ENCODE measurements at regions not wholly inside any gene's neighbourhood (a gene's known extent, or its start where the extent isn't known, plus 50 kb on each side); places are given as distances from the start of the nearest gene placed in this dataset.

- Mint-ChIP-seq H3K9me3 (peaks cover 0 to 42% (median 23%) of the 10 kb centered on the region in 6 donors), H3K27ac (no peak overlapping the region), H3K4me1 (no peaks in the 10 kb centered on the region), H3K36me3 (no peaks in the 10 kb centered on the region), H3K4me3 (no peak overlapping the region), H3K27me3 (ENCODE audit: low read depth in 3 of 3) (no peaks in the 10 kb centered on the region)
- DNase-seq, result no peak
Observed at GRCh38 chr7:86320889-86321288, 322.8 kb upstream of the GRM3 start.

- H3K27ac Mint-ChIP-seq, result no peak overlapping the region
- H3K4me3 Mint-ChIP-seq, result no peak overlapping the region
- H3K27me3 Mint-ChIP-seq (ENCODE audit: low read depth in 3 of 3), result no peaks in the 10 kb centered on the region
- H3K9me3 Mint-ChIP-seq, result peaks cover 0 to 37% (median 21%) of the 10 kb centered on the region in 6 donors
- no peak for DNase-seq
- no peaks in the 10 kb centered on the region for H3K36me3 Mint-ChIP-seq
- H3K4me1 Mint-ChIP-seq, result no peaks in the 10 kb centered on the region
Observed at GRCh38 chr7:86320341-86320740, 323.4 kb upstream of the GRM3 start.

GRCh38 chr7:86313842-86314241 is 329.9 kb upstream of the GRM3 start:
- no peak for DNase-seq
- peaks cover 5 to 25% (median 10%) of the 10 kb centered on the region in 6 donors for H3K9me3 Mint-ChIP-seq
- peaks cover 0 to 6% (median 0%) of the 10 kb centered on the region in 3 donors for H3K27me3 Mint-ChIP-seq (ENCODE audit: low read depth in 3 of 3)
- no peak overlapping the region for H3K4me3 Mint-ChIP-seq
- no peak overlapping the region for H3K27ac Mint-ChIP-seq
- no peaks in the 10 kb centered on the region for H3K4me1 Mint-ChIP-seq
- no peaks in the 10 kb centered on the region for H3K36me3 Mint-ChIP-seq

- Mint-ChIP-seq H3K27me3 (ENCODE audit: low read depth in 3 of 3) (no peaks in the 10 kb centered on the region), H3K4me3 (no peak overlapping the region), H3K9me3 (peaks cover 4 to 37% (median 17%) of the 10 kb centered on the region in 6 donors), H3K4me1 (no peaks in the 10 kb centered on the region), H3K36me3 (no peaks in the 10 kb centered on the region), H3K27ac (no peak overlapping the region)
- DNase-seq, result no peak
Observed at GRCh38 chr7:86301301-86301700, 342.4 kb upstream of the GRM3 start.

- Mint-ChIP-seq H3K36me3 (no peaks in the 10 kb centered on the region), H3K4me1 (no peaks in the 10 kb centered on the region), H3K9me3 (peaks cover 2 to 31% (median 20%) of the 10 kb centered on the region in 6 donors), H3K27me3 (ENCODE audit: low read depth in 3 of 3) (no peaks in the 10 kb centered on the region), H3K27ac (no peak overlapping the region), H3K4me3 (no peak overlapping the region)
- no peak for DNase-seq
Observed at GRCh38 chr7:86295526-86295925, 348.2 kb upstream of the GRM3 start.

GRCh38 chr7:86282014-86282682 is 361.6 kb upstream of the GRM3 start:
- Mint-ChIP-seq H3K36me3 (peaks cover 0 to 6% (median 0%) of the 10 kb centered on the region in 3 donors), H3K4me1 (no peaks in the 10 kb centered on the region), H3K27ac (no peak overlapping the region), H3K4me3 (no peak overlapping the region), H3K9me3 (peaks cover 0 to 37% (median 20%) of the 10 kb centered on the region in 6 donors), H3K27me3 (ENCODE audit: low read depth in 3 of 3) (no peaks in the 10 kb centered on the region)
- DNase-seq, result no peak

GRCh38 chr7:86280150-86280549 is 363.6 kb upstream of the GRM3 start:
- H3K4me3 Mint-ChIP-seq, result no peak overlapping the region

GRCh38 chr7:86262781-86263180 is 380.9 kb upstream of the GRM3 start:
- H3K36me3 Mint-ChIP-seq, result no peaks in the 10 kb centered on the region
- no peaks in the 10 kb centered on the region for H3K27me3 Mint-ChIP-seq (ENCODE audit: low read depth in 3 of 3)
- H3K4me3 Mint-ChIP-seq, result no peak overlapping the region
- H3K9me3 Mint-ChIP-seq, result peaks cover 12 to 45% (median 14%) of the 10 kb centered on the region in 6 donors
- DNase-seq, result no peak
- H3K27ac Mint-ChIP-seq, result no peak overlapping the region
- H3K4me1 Mint-ChIP-seq, result no peaks in the 10 kb centered on the region

More at GRCh38 chr7:86280150-86280549, 363.6 kb upstream of the GRM3 start:
- no peak for DNase-seq
- Mint-ChIP-seq H3K36me3 (peaks cover 0 to 6% (median 0%) of the 10 kb centered on the region in 3 donors), H3K4me1 (no peaks in the 10 kb centered on the region), H3K27ac (no peak overlapping the region), H3K27me3 (ENCODE audit: low read depth in 3 of 3) (no peaks in the 10 kb centered on the region), H3K9me3 (peaks cover 3 to 35% (median 23%) of the 10 kb centered on the region in 6 donors)

GRCh38 chr7:86257894-86258293 is 385.8 kb upstream of the GRM3 start:
- H3K27me3 Mint-ChIP-seq (ENCODE audit: low read depth in 3 of 3), result no peaks in the 10 kb centered on the region
- peaks cover 11 to 37% (median 15%) of the 10 kb centered on the region in 6 donors for H3K9me3 Mint-ChIP-seq
- DNase-seq, result no peak
- no peaks in the 10 kb centered on the region for H3K36me3 Mint-ChIP-seq
- no peaks in the 10 kb centered on the region for H3K4me1 Mint-ChIP-seq
- H3K4me3 Mint-ChIP-seq, result no peak overlapping the region
- no peak overlapping the region for H3K27ac Mint-ChIP-seq

GRCh38 chr7:86252406-86252805 is 391.3 kb upstream of the GRM3 start:
- Mint-ChIP-seq H3K27me3 (ENCODE audit: low read depth in 3 of 3) (peaks cover 0 to 2% (median 1%) of the 10 kb centered on the region in 3 donors), H3K27ac (no peak overlapping the region), H3K9me3 (peaks cover 17 to 52% (median 31%) of the 10 kb centered on the region in 6 donors), H3K4me1 (no peaks in the 10 kb centered on the region), H3K4me3 (no peak overlapping the region), H3K36me3 (no peaks in the 10 kb centered on the region)
- DNase-seq, result no peak

- DNase-seq, result no peak
- H3K9me3 Mint-ChIP-seq, result peaks cover 13 to 64% (median 35%) of the 10 kb centered on the region in 6 donors
- H3K4me3 Mint-ChIP-seq, result no peak overlapping the region
- H3K36me3 Mint-ChIP-seq, result no peaks in the 10 kb centered on the region
- no peak overlapping the region for H3K27ac Mint-ChIP-seq
- peaks cover 0 to 2% (median 1%) of the 10 kb centered on the region in 3 donors for H3K27me3 Mint-ChIP-seq (ENCODE audit: low read depth in 3 of 3)
- H3K4me1 Mint-ChIP-seq, result no peaks in the 10 kb centered on the region
Observed at GRCh38 chr7:86248977-86249376, 394.7 kb upstream of the GRM3 start.

- Mint-ChIP-seq H3K9me3 (peaks cover 5 to 47% (median 19%) of the 10 kb centered on the region in 6 donors), H3K27ac (no peak overlapping the region), H3K4me3 (no peak overlapping the region), H3K4me1 (no peaks in the 10 kb centered on the region), H3K27me3 (ENCODE audit: low read depth in 3 of 3) (no peaks in the 10 kb centered on the region), H3K36me3 (no peaks in the 10 kb centered on the region)
- no peak for DNase-seq
Observed at GRCh38 chr7:86243171-86243570, 400.5 kb upstream of the GRM3 start.

- DNase-seq, result no peak
- peaks cover 0 to 2% (median 0%) of the 10 kb centered on the region in 3 donors for H3K27me3 Mint-ChIP-seq (ENCODE audit: low read depth in 3 of 3)
- no peak overlapping the region for H3K4me3 Mint-ChIP-seq
Observed at GRCh38 chr7:86226191-86226590, 417.5 kb upstream of the GRM3 start.

GRCh38 chr7:86222806-86223205 is 420.9 kb upstream of the GRM3 start:
- Mint-ChIP-seq H3K4me1 (no peaks in the 10 kb centered on the region), H3K4me3 (no peak overlapping the region), H3K36me3 (peaks cover 0 to 3% (median 0%) of the 10 kb centered on the region in 3 donors), H3K9me3 (peaks cover 5 to 58% (median 31%) of the 10 kb centered on the region in 6 donors), H3K27me3 (ENCODE audit: low read depth in 3 of 3) (no peaks in the 10 kb centered on the region), H3K27ac (no peak overlapping the region)
- no peak for DNase-seq

More at GRCh38 chr7:86226191-86226590, 417.5 kb upstream of the GRM3 start:
- peaks cover 5 to 59% (median 33%) of the 10 kb centered on the region in 6 donors for H3K9me3 Mint-ChIP-seq
- no peak overlapping the region for H3K27ac Mint-ChIP-seq
- H3K4me1 Mint-ChIP-seq, result no peaks in the 10 kb centered on the region
- peaks cover 0 to 9% (median 3%) of the 10 kb centered on the region in 3 donors for H3K36me3 Mint-ChIP-seq

GRCh38 chr7:86214734-86215133 is 429.0 kb upstream of the GRM3 start:
- Mint-ChIP-seq H3K36me3 (no peaks in the 10 kb centered on the region), H3K4me1 (no peaks in the 10 kb centered on the region), H3K4me3 (no peak overlapping the region), H3K27ac (no peak overlapping the region), H3K27me3 (ENCODE audit: low read depth in 3 of 3) (no peaks in the 10 kb centered on the region), H3K9me3 (peaks cover 0 to 23% (median 11%) of the 10 kb centered on the region in 6 donors)
- DNase-seq, result no peak

Data from immature natural killer cell (primary cell).